ENCODE measurements at regions not wholly inside any gene's neighbourhood (a gene's known extent, or its start where the extent isn't known, plus 50 kb on each side); places are given as distances from the start of the nearest gene placed in this dataset.

- TF ChIP-seq CTCF (IDR thresholded peaks at IDR 0.05) (no peak), EZH2 (IDR thresholded peaks at IDR 0.05) (no peak)
Measured at GRCh38 chrX:46308110-46308509, 237.1 kb downstream of the ZNF674 start.

Data from neural progenitor cell (in vitro differentiated cells).